GM12891 (cell line): ENCODE measurements at regions not wholly inside any gene's neighbourhood (a gene's known extent, or its start where the extent isn't known, plus 50 kb on each side); places are given as distances from the start of the nearest gene placed in this dataset.

Experiments used
- POLR2A ChIP-seq: IDR thresholded peaks from 2 replicates; pipeline ENCODE4 v1.6.1; 2011; ENCODE audit warnings: low read depth, low read length, control low read depth
- POLR2AphosphoS5 ChIP-seq: IDR thresholded peaks from 2 replicates; pipeline ENCODE4 v1.6.1; 2011; ENCODE audit warnings: low read depth, low read length, control low read depth
- SPI1 ChIP-seq: IDR thresholded peaks from 2 replicates; pipeline ENCODE4 v1.6.1; 2011; ENCODE audit warnings: low read depth, low read length, control low read depth
- TAF1 ChIP-seq: IDR thresholded peaks from 2 replicates; pipeline ENCODE4 v1.6.1; 2011; ENCODE audit warnings: low read depth, low read length, control low read depth

DNA sequence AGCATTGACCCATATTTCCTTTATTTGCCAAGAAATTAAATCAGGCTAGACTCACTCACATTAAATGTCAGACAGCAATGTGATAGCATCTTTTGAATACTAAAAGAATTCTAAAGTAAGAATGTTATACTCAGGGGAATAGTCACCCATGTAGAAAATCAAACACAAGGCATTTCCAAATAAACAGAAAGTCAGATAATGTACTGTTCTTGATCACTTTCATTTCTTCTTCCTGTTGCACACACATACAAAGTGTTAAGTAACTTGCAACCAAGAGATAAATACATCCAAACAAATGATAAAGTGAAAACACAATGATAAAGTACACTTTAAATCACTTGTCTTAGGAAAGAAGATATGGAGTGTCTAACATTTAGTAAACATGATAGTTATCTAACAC lies 1366.6 kb upstream of the MIR17HG start:
- TF ChIP-seq POLR2A (no peak), TAF1 (no peak), POLR2AphosphoS5 (no peak), SPI1 (no peak)
